ENCODE measurements at regions not wholly inside any gene's neighbourhood (a gene's known extent, or its start where the extent isn't known, plus 50 kb on each side); places are given as distances from the start of the nearest gene placed in this dataset.

DNA sequence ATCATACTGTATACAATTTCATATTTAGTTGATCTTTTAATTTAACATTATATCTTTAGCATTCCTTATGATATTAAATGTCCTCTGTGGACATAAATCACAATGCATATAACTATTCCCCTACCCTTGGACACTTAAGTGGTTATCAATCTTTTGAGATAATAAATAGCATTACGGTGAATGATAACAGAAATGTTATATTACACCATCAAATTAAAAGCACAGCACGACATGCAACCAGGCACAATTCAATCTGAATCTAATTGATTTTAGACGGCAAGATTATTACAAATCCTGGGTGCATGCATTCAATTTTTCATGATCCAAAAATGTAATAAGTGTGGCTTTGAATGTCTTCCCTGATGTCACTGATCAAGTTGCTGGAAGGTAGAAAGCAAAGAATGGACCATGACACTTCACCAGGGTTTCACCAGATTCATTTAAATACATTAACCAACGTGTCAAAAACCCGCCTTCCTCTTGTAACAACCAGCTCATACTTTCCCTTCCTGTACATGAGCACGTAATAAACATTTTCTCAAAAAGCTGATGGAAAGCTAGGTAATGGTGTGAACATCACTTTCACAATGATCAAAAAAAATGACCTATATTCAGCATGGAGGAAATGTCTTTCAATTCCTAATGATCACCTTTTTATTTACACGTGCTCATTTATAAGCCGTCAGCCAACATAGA, 513.7 kb upstream of the ID2 start:
- DNase-seq (ENCODE audit: low spot score) = no peak

- DNase-seq (ENCODE audit: low spot score) = no peak
Observed at GRCh38 chr2:8168876-8169424, 512.9 kb upstream of the ID2 start.

GRCh38 chr2:8169443-8169842, 512.4 kb upstream of the ID2 start:
- no peak for DNase-seq (ENCODE audit: low spot score)

- no peak for DNase-seq (ENCODE audit: low spot score)
Observed at GRCh38 chr2:8170552-8171327, 511.1 kb upstream of the ID2 start.

DNA sequence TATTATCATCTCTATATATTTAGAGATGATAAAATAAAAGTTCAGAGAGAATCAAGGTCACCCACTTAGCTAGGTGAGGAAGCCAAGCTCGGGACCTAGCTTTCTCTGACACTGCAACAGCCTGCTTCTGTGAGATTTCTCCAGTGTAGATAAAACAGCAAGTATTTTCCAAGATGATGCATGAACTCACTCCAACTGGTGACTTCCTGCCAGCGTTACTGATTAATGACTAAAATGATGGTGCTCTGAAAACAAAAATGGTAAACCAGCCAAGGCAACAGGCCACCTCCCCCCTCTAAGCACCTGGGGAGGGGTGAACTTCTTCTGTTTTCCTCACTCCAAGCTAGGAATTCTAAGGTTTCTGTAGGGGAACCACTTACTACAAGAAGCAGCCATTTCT, 510.2 kb upstream of the ID2 start:
- DNase-seq (ENCODE audit: low spot score) = no peak

- no peak for DNase-seq (ENCODE audit: low spot score)
Observed at GRCh38 chr2:8172661-8173060, 509.2 kb upstream of the ID2 start.

GRCh38 chr2:8174641-8175257, 507.1 kb upstream of the ID2 start:
- DNase-seq (ENCODE audit: low spot score) = no peak

DNA sequence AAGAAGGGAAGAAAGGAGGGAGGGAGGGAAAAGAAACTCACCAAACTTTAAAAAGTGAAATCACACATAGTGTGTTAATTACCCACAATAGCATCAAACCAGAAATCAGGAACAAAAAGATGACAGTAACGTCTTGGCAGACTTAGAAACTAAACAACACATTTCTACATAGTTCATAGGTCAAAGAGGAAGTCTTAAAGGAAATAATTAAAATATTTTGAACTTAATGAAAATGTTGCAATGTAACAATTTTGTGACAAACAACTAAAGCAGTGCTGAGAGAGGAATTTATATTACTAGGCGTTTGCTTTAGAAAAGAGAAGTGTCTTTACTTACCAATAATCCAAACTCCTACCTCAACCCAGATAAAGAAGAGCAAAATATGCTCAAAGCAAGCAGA, 505.0 kb upstream of the ID2 start:
- DNase-seq (ENCODE audit: low spot score) = no peak

GRCh38 chr2:8177566-8177965, 504.3 kb upstream of the ID2 start:
- DNase-seq (ENCODE audit: low spot score) = no peak

DNA sequence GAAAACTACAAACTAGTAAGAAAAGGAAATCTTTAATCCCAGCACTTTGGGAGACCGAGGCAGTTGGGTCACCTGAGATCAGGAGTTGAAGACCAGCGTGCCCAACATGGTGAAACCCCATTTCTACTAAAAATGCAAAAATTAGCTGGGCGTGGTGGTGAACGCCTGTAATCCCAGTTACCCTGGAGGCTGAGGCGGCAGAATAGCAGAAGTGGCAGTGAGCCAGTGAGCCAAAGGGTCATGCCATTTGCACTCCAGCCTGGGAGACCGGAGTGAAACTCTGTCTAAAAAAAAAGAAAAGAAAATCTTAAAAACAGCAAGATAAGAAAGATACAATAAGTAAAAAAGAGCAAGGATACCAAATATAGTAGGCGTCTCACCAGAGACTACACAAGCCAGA, 502.9 kb upstream of the ID2 start:
- DNase-seq (ENCODE audit: low spot score) = no peak

- no peak for DNase-seq (ENCODE audit: low spot score)
Observed at GRCh38 chr2:8189316-8189715, 492.5 kb upstream of the ID2 start.

DNA sequence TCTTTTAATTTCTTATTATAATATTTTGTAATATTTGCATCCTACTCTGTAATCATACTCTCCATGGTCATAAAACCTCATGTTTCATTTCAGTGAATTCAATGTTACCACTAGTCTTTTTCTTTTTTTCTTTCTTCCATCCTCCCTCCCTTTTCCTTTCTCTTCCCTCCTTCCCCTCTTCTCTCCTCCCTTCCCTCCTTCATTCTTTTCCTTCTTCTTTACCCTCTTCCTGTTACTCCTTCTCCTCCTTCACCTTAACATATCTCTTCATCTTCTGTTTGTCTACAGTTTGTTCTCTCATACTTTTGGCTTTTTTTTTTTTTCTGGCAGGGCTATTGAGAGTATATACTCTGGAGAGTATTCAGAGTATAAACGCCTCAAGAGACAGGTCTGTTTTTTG, 491.6 kb upstream of the ID2 start:
- DNase-seq (ENCODE audit: low spot score) = no peak

- DNase-seq (ENCODE audit: low spot score) = no peak
Observed at GRCh38 chr2:8191427-8191826, 490.4 kb upstream of the ID2 start.

- no peak for DNase-seq (ENCODE audit: low spot score)
Observed at GRCh38 chr2:8193146-8193545, 488.7 kb upstream of the ID2 start.

DNA sequence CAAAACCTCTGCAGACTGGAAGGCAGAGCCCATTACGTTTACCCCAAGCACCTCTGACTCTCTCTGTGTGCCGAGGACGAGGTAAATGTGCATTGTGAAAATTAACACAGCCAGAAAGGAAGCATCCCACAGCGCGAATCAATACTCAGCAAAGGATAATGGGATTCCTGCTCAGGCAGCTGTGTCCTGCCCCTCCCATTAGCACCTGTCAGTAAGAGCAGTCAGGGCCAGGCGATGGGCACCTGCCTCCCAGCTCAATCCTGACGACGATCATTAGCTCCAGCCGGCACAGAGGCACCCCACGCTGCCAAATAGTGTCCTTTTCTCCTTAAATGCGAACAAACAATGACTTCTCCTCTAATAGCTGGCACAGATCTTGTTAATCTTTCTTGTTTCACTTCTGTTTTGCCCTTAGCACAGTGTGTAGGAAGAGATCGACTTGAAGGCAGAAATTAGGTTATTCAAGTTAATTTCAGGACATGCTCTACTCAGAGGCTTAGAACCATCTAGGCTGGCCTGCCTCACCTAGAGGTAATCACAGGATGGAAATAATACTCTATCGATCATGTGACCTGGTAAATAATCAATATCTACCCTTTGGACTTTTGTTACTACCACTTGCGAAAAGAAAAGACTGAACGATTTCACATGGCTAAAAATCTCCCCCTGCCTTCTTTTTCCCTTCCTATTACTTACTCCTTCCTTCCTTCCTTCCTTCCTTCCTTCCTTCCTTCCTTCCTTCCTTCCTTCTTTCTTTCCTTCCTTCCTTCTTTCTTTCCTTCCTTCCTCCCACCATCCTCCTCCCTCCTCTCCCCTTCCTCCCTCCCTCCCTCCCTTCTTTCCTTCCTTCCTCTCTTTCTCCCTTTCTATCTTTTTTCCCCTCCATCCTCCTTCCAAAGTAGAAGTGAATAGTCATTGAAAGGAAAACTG, 487.9 kb upstream of the ID2 start:
- DNase-seq (ENCODE audit: low spot score) = no peak

DNA sequence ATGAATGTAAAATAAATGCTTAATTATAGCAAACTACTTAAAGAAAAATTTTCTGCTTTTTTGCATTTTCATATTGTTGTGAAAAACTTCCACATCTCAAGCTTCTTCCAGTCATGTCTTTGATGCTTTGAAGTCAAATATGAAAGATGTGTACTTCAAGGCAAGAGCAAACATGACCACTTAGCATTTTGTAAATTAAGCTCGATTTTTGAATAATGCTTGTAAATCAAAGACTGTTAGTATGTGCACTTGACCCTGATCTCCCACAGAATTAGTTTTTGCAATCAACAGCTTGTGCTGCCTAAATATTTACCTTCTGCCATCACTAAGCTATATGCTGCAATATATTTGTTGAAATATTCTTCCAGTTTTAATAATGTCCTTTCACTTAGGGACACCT, 486.1 kb upstream of the ID2 start:
- no peak for DNase-seq (ENCODE audit: low spot score)

GRCh38 chr2:8196316-8196715, 485.5 kb upstream of the ID2 start:
- DNase-seq (ENCODE audit: low spot score) = no peak

GRCh38 chr2:8197101-8197500, 484.8 kb upstream of the ID2 start:
- DNase-seq (ENCODE audit: low spot score) = no peak

DNA sequence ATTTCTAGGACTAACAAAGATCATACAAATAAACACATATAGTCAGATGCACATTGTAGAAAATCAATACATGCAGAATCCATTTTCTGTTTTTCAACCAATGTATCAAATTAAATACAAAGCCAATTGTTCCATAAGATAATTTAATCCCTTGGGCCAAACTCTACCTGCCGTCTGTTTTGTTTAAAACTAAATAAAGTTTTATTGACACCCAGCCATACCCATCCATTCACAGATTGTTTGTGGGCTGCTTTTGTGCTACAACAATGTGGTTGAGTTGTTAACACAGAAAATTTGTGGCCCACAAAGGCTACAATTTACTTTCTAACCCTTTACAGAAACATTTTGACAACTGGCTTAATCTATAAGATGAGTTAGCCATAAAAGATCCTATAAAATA, 484.0 kb upstream of the ID2 start:
- no peak for DNase-seq (ENCODE audit: low spot score)

- no peak for DNase-seq (ENCODE audit: low spot score)
Observed at GRCh38 chr2:8198766-8199382, 483.0 kb upstream of the ID2 start.

- DNase-seq (ENCODE audit: low spot score) = peak; percentile 84
Observed at GRCh38 chr2:8202132-8202531, 479.7 kb upstream of the ID2 start.

GRCh38 chr2:8203364-8203763, 478.5 kb upstream of the ID2 start:
- DNase-seq (ENCODE audit: low spot score) = peak; percentile 84
